K562 (cell line): ENCODE measurements at regions not wholly inside any gene's neighbourhood (a gene's known extent, or its start where the extent isn't known, plus 50 kb on each side); places are given as distances from the start of the nearest gene placed in this dataset.

Experiments used
- ATAC-seq: fragments of 200-7000 bp; cut with Tn5 transposase; 3 replicates; pipeline ENCODE4 v1.9.1; 2020; ENCODE audit warnings: moderate library complexity
- BruUV-seq: library from RNA; stranded (reverse); fragments of 400-500 nt; replicated peaks from 2 replicates; lab custom pipeline; 2021; lab: Mats Ljungman, UMichigan
- CTCF ChIA-PET: fragments of 300-600 bp; formaldehyde crosslinking; extraction: SDS; loops from one replicate; lab custom pipeline; 2021; ENCODE audit warnings: low intra/inter-chr PET ratio; lab: Yijun Ruan, JAX
- POLR2A ChIA-PET: fragments of 300-600, 350-650 bp; sonication (Branson Sonifier 250); formaldehyde crosslinking; extraction: SDS; loops from one replicate; lab custom pipeline; 2021; ENCODE audit warnings: antibody characterized with exemption, inconsistent platforms; lab: Yijun Ruan, JAX
- DNase-seq, 4 experiments: peaks; one replicate each; pipeline versions ENCODE4 v3.0.0 to v3.0.0-alpha.2; 2011 to 2018; ENCODE audit warnings: low spot score in 3 of 4, mixed read lengths in 3 of 4; ENCODE audit errors: extremely low read depth in 1 of 4
- FAIRE-seq: peaks from 2 replicates; lab custom pipeline; 2011; peaks lifted over from hg19 to GRCh38; lab: Jason Lieb, UNC
- H2AFZ ChIP-seq: 2 replicates; pipeline ENCODE4 v1.6.0; 2011; ENCODE audit warnings: low read depth, low read length, control low read depth, inconsistent platforms
- H3K27ac ChIP-seq: fragments of 200-600 bp; 3 replicates; pipeline ENCODE4 v1.8.0; 2011; ENCODE audit warnings: low read depth, mild to moderate bottlenecking, control low read depth, inconsistent platforms, low read length, moderate library complexity, mixed read lengths; ENCODE audit errors: extremely low read depth
- H3K27me3 ChIP-seq, 2 experiments: fragments of 300-600 bp in 1 of 2; 2 replicates in 1 of 2; 3 replicates in 1 of 2; pipeline versions ENCODE4 v1.6.0 to v1.8.0; 2011; ENCODE audit warnings: inconsistent platforms in 2 of 2, low read length in 2 of 2, mild to moderate bottlenecking in 1 of 2, mixed read lengths in 1 of 2, moderate library complexity in 1 of 2; ENCODE audit not compliant: control insufficient read depth in 2 of 2, insufficient read depth in 2 of 2
- H3K36me3 ChIP-seq: fragments of 300-600 bp; 3 replicates; pipeline ENCODE4 v1.8.0; 2011; ENCODE audit warnings: mild to moderate bottlenecking, low read length, inconsistent platforms; ENCODE audit not compliant: control insufficient read depth, insufficient read depth
- H3K4me1 ChIP-seq, 2 experiments: fragments of 200-600 bp in 1 of 2; replicated peaks in 1 of 2; 2 replicates in 1 of 2; 3 replicates in 1 of 2; pipeline versions ENCODE4 v1.5.1 to v1.8.0; 2011; ENCODE audit warnings: inconsistent platforms in 2 of 2, low read length in 2 of 2, mild to moderate bottlenecking in 1 of 2, mixed read lengths in 1 of 2, moderate library complexity in 1 of 2; ENCODE audit not compliant: control insufficient read depth in 2 of 2, insufficient read depth in 2 of 2
- H3K4me2 ChIP-seq: 2 replicates; pipeline ENCODE4 v1.6.1; 2011; ENCODE audit warnings: low read length, control low read depth, inconsistent platforms, mixed read lengths; ENCODE audit not compliant: insufficient read depth
- H3K4me3 ChIP-seq: fragments of 200-600 bp; sonication (generic), shearing (Covaris generic); 2 replicates; pipeline ENCODE4 v1.5.1; 2016; ENCODE audit warnings: control low read depth, inconsistent platforms
- H3K79me2 ChIP-seq: fragments of 200-600 bp; 3 replicates; pipeline ENCODE4 v1.8.0; 2011; ENCODE audit warnings: low read length, inconsistent platforms; ENCODE audit not compliant: control insufficient read depth, insufficient read depth
- H3K9ac ChIP-seq, 2 experiments: 2 replicates each; pipeline versions ENCODE4 v1.6.0 to v1.6.1; 2011; ENCODE audit warnings: low read depth in 2 of 2, low read length in 2 of 2, control low read depth in 1 of 2, inconsistent platforms in 1 of 2, mild to moderate bottlenecking in 1 of 2, mixed read lengths in 1 of 2; ENCODE audit not compliant: insufficient read depth in 1 of 2
- H3K9me1 ChIP-seq: one replicate; pipeline ENCODE4 v1.6.0; 2011; ENCODE audit warnings: inconsistent platforms, mild to moderate bottlenecking, low read length, moderate library complexity; ENCODE audit not compliant: control insufficient read depth, insufficient read depth
- H3K9me3 ChIP-seq: replicated peaks from 2 replicates; pipeline ENCODE4 v1.5.1; 2011; ENCODE audit warnings: low read depth, low read length, inconsistent platforms; ENCODE audit not compliant: control insufficient read depth, insufficient read depth
- H4K20me1 ChIP-seq: replicated peaks from 2 replicates; pipeline ENCODE4 v1.6.1; 2011; ENCODE audit warnings: low read length, inconsistent platforms, mixed read lengths; ENCODE audit not compliant: control insufficient read depth, insufficient read depth
- CBFA2T3 ChIP-seq: fragments of 450-650 bp; IDR thresholded peaks from 2 replicates; pipeline ENCODE4 v1.6.1; 2017
- CC2D1A ChIP-seq: fragments of 450-650 bp; IDR thresholded peaks from 2 replicates; pipeline ENCODE4 v1.6.1; 2017; ENCODE audit warnings: mild to moderate bottlenecking
- IRF9 ChIP-seq: fragments of 450-650 bp; IDR thresholded peaks from 2 replicates; pipeline ENCODE4 v1.6.1; 2016; ENCODE audit warnings: missing biosample characterization, missing genetic modification characterization
- NCOA1 ChIP-seq: fragments of 450-650 bp; IDR thresholded peaks from 2 replicates; pipeline ENCODE4 v1.6.1; 2016; ENCODE audit warnings: low read depth
- NR2C1 ChIP-seq, 2 experiments: fragments of 450-650 bp; IDR thresholded peaks; 2 replicates each; pipeline ENCODE4 v1.6.1; 2017; ENCODE audit warnings: mild to moderate bottlenecking in 2 of 2, antibody characterized with exemption in 1 of 2, inconsistent platforms in 1 of 2, missing compliant biosample characterization in 1 of 2, missing genetic modification characterization in 1 of 2
- NUFIP1 ChIP-seq: fragments of 450-650 bp; IDR thresholded peaks from 2 replicates; pipeline ENCODE4 v1.6.1; 2018; ENCODE audit not compliant: partially characterized antibody
- POLR3A ChIP-seq: IDR thresholded peaks from 2 replicates; pipeline ENCODE4 v1.6.1; 2011; ENCODE audit warnings: borderline replicate concordance, mild to moderate bottlenecking, moderate library complexity; ENCODE audit not compliant: insufficient read length, insufficient read depth; ENCODE audit errors: extremely low read depth
- RNF2 ChIP-seq: sonication (generic); IDR thresholded peaks from 2 replicates; pipeline ENCODE4 v1.6.1; 2016
- STAT5B ChIP-seq: fragments of 250-450 bp; sonication (Bioruptor Pico); IDR thresholded peaks from 2 replicates; pipeline ENCODE4 v1.8.0; 2021; ENCODE audit warnings: mild to moderate bottlenecking, inconsistent platforms
- TCF7 ChIP-seq: sonication (generic); IDR thresholded peaks from 2 replicates; pipeline ENCODE4 v1.6.1; 2016; ENCODE audit warnings: antibody characterized with exemption, borderline replicate concordance
- ZNF197 ChIP-seq: fragments of 200-800 bp; sonication (Bioruptor generic); IDR thresholded peaks from 2 replicates; pipeline ENCODE4 v1.6.1; 2016; ENCODE audit warnings: low read depth, missing genetic modification characterization, missing compliant biosample characterization
- ZNF232 ChIP-seq: sonication (generic); formaldehyde crosslinking; IDR thresholded peaks from 2 replicates; pipeline ENCODE4 v1.8.0; 2022; ENCODE audit warnings: mild to moderate bottlenecking, missing genetic modification reagents
- ZNF57 ChIP-seq: fragments of 450-650 bp; formaldehyde crosslinking; IDR thresholded peaks from 2 replicates; pipeline ENCODE4 v1.4.0; 2020; ENCODE audit warnings: mild to moderate bottlenecking, moderate library complexity
- ZNF785 ChIP-seq: fragments of 250-450 bp; sonication (Bioruptor Pico); IDR thresholded peaks from 2 replicates; pipeline ENCODE4 v1.4.0; 2020; ENCODE audit warnings: mild to moderate bottlenecking
- WGBS: fragments of 100-300 bp; shearing (Covaris generic); methylation state at CpG from one replicate; pipeline ENCODE4 v1.1.6; 2016; ENCODE audit warnings: low coverage, mixed read lengths; ENCODE audit not compliant: insufficient coverage; ENCODE audit errors: missing lambda C conversion rate; 5-methylcytosine and 5-hydroxymethylcytosine counted together
- in situ Hi-C: fragments of 300-500 bp; cut with MboI; formaldehyde crosslinking; loops from 4 replicates; pipeline ENCODE4 v1.15.0; 2018; ENCODE audit warnings: inconsistent platforms, mixed read lengths
- intact Hi-C: fragments of 100-400 bp; cut with micrococcal nuclease; formaldehyde crosslinking; loops from 2 replicates; pipeline ENCODE4 v1.14.2; 2022
- TF ChIP-seq, protein P1 (sequence below): fragments of 450-650 bp; formaldehyde crosslinking; conservative IDR thresholded peaks from 2 replicates; pipeline ENCODE4 v1.4.0; 2022; ENCODE audit warnings: mild to moderate bottlenecking, missing genetic modification characterization

GRCh38 chr14:98544174-98544573 lies 727.8 kb downstream of the BCL11B start:
- H3K79me2 ChIP-seq: no peaks in the 10 kb centered on the region
- H4K20me1 ChIP-seq: no peaks in the 10 kb centered on the region
- DNase-seq: no peak
- H3K27me3 ChIP-seq: no peaks in the 10 kb centered on the region
- TF ChIP-seq ZNF232 (CRISPR knock-in tag) (no peak), POLR3A (no peak), IRF9 (tag) (no peak), NCOA1 (no peak), ZNF197 (CRISPR knock-in tag) (no peak), TCF7 (no peak), NR2C1 (IDR thresholded peaks at IDR 0.05) (no peak), NR2C1 (tag; IDR thresholded peaks at IDR 0.05) (no peak), STAT5B (CRISPR knock-in tag) (no peak), CC2D1A (no peak), ZNF57 (CRISPR knock-in tag) (no peak), RNF2 (no peak), NUFIP1 (no peak), ZNF785 (CRISPR knock-in tag) (no peak), CBFA2T3 (no peak)
- TF ChIP-seq, protein P1, sequence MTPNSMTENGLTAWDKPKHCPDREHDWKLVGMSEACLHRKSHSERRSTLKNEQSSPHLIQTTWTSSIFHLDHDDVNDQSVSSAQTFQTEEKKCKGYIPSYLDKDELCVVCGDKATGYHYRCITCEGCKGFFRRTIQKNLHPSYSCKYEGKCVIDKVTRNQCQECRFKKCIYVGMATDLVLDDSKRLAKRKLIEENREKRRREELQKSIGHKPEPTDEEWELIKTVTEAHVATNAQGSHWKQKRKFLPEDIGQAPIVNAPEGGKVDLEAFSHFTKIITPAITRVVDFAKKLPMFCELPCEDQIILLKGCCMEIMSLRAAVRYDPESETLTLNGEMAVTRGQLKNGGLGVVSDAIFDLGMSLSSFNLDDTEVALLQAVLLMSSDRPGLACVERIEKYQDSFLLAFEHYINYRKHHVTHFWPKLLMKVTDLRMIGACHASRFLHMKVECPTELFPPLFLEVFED (CRISPR knock-in tag): no peak
- intact Hi-C loops: no loop called here
- ATAC-seq: no peak
- no peaks in the 10 kb centered on the region for H3K9me3 ChIP-seq
- no peaks in the 10 kb centered on the region for H3K4me1 ChIP-seq
- H3K4me3 ChIP-seq: no peak overlapping the region
- POLR2A ChIA-PET: no interaction called here
- WGBS: 0% methylated on average over 4 of the region's 4 CpGs
- H2AFZ ChIP-seq: no peak overlapping the region
- no peak overlapping the region for H3K9ac ChIP-seq
- FAIRE-seq: no peak
- CTCF ChIA-PET: no interaction called here
- no peaks in the 10 kb centered on the region for H3K36me3 ChIP-seq
- BruUV-seq: no TSS peak
- H3K9me1 ChIP-seq: no peaks in the 10 kb centered on the region
- in situ Hi-C loops: no loop called here
- H3K27ac ChIP-seq: no peak overlapping the region
- H3K4me2 ChIP-seq: no peak overlapping the region
